ENCODE measurements at regions not wholly inside any gene's neighbourhood (a gene's known extent, or its start where the extent isn't known, plus 50 kb on each side); places are given as distances from the start of the nearest gene placed in this dataset.

GRCh38 chr22:47270463-47271135, 508.1 kb downstream of the TBC1D22A start:
- no peak for TF ChIP-seq CTCF (IDR thresholded peaks at IDR 0.05; ENCODE audit: low read depth, low read length, missing control alignments)
- no peak for DNase-seq (ENCODE audit: extremely low read depth, low read depth)
- H3K4me3 ChIP-seq (replicated peaks; ENCODE audit: low read depth, low read length) = no peak overlapping the region

GRCh38 chr22:47269516-47270088, 507.2 kb downstream of the TBC1D22A start:
- no peak for TF ChIP-seq CTCF (IDR thresholded peaks at IDR 0.05; ENCODE audit: low read depth, low read length, missing control alignments)
- H3K4me3 ChIP-seq (replicated peaks; ENCODE audit: low read depth, low read length) = no peak overlapping the region
- no peak for DNase-seq (ENCODE audit: extremely low read depth, low read depth)

- no peak for DNase-seq (ENCODE audit: extremely low read depth, low read depth)
- no peak overlapping the region for H3K4me3 ChIP-seq (replicated peaks; ENCODE audit: low read depth, low read length)
- TF ChIP-seq CTCF (IDR thresholded peaks at IDR 0.05; ENCODE audit: low read depth, low read length, missing control alignments) = no peak
These were observed 505.2 kb downstream of the TBC1D22A start for GRCh38 chr22:47267513-47268282.

GRCh38 chr22:47266329-47266728, 503.9 kb downstream of the TBC1D22A start:
- TF ChIP-seq CTCF (IDR thresholded peaks at IDR 0.05; ENCODE audit: low read depth, low read length, missing control alignments) = no peak
- H3K4me3 ChIP-seq (replicated peaks; ENCODE audit: low read depth, low read length) = no peak overlapping the region
- no peak for DNase-seq (ENCODE audit: extremely low read depth, low read depth)

- no peak overlapping the region for H3K4me3 ChIP-seq (replicated peaks; ENCODE audit: low read depth, low read length)
- DNase-seq (ENCODE audit: extremely low read depth, low read depth) = no peak
- TF ChIP-seq CTCF (IDR thresholded peaks at IDR 0.05; ENCODE audit: low read depth, low read length, missing control alignments) = no peak
These were observed 498.1 kb downstream of the TBC1D22A start for GRCh38 chr22:47260551-47260950.

- DNase-seq (ENCODE audit: extremely low read depth, low read depth) = no peak
- TF ChIP-seq CTCF (IDR thresholded peaks at IDR 0.05; ENCODE audit: low read depth, low read length, missing control alignments) = no peak
- no peak overlapping the region for H3K4me3 ChIP-seq (replicated peaks; ENCODE audit: low read depth, low read length)
These were observed 497.5 kb downstream of the TBC1D22A start for GRCh38 chr22:47259990-47260389.
